Mesenteric fat pad (tissue), 1 donor: ENCODE measurements at regions not wholly inside any gene's neighbourhood (a gene's known extent, or its start where the extent isn't known, plus 50 kb on each side); places are given as distances from the start of the nearest gene placed in this dataset.
"Not testable (repeated sequence)": the region's sequence is repeated elsewhere in the genome, so short reads cannot be mapped to it uniquely, and the experiment has no call there.

Source experiments
- DNase-seq: peaks from one replicate; pipeline ENCODE4 v3.0.0-alpha.2; 2020; ENCODE audit warnings: low spot score
- donor health status: DM: yes; HTN: yes; CAD: no.

- DNase-seq = no peak
These were observed 429.0 kb downstream of the PRDM2 start for GRCh38 chr1:14129009-14129408.

- no peak for DNase-seq
These were observed 435.1 kb downstream of the PRDM2 start for GRCh38 chr1:14135070-14135469.

- no peak for DNase-seq
These were observed 436.3 kb downstream of the PRDM2 start for GRCh38 chr1:14136152-14136763.

- DNase-seq = no peak
These were observed 436.9 kb downstream of the PRDM2 start for GRCh38 chr1:14136881-14137280.

- no peak for DNase-seq
These were observed 437.6 kb downstream of the PRDM2 start for GRCh38 chr1:14137411-14138134.

GRCh38 chr1:14138135-14138506 lies 438.1 kb downstream of the PRDM2 start:
- no peak for DNase-seq

GRCh38 chr1:14138687-14139086 lies 438.7 kb downstream of the PRDM2 start:
- DNase-seq = no peak

- DNase-seq = no peak
These were observed 440.9 kb downstream of the PRDM2 start for GRCh38 chr1:14140831-14141401.

GRCh38 chr1:14141656-14142055 lies 441.7 kb downstream of the PRDM2 start:
- no peak for DNase-seq

GRCh38 chr1:14142397-14143100 lies 442.6 kb downstream of the PRDM2 start:
- DNase-seq = no peak

- DNase-seq = no peak
These were observed 443.8 kb downstream of the PRDM2 start for GRCh38 chr1:14143777-14144176.

- no peak for DNase-seq
These were observed 448.5 kb downstream of the PRDM2 start for GRCh38 chr1:14148526-14148925.

GRCh38 chr1:14149431-14149830 lies 449.1 kb upstream of the KAZN start:
- DNase-seq = no peak

- no peak for DNase-seq
These were observed 441.9 kb upstream of the KAZN start for GRCh38 chr1:14156543-14156942.

GRCh38 chr1:14160781-14161180 lies 437.7 kb upstream of the KAZN start:
- no peak for DNase-seq

GRCh38 chr1:14163246-14163645 lies 435.2 kb upstream of the KAZN start:
- no peak for DNase-seq

- no peak for DNase-seq
These were observed 433.1 kb upstream of the KAZN start for GRCh38 chr1:14165371-14165801.

GRCh38 chr1:14167884-14168283 lies 430.6 kb upstream of the KAZN start:
- no peak for DNase-seq

GRCh38 chr1:14168326-14169063 lies 430.0 kb upstream of the KAZN start:
- DNase-seq = no peak

GRCh38 chr1:14173598-14173997 lies 424.9 kb upstream of the KAZN start:
- no peak for DNase-seq

GRCh38 chr1:14177866-14178265 lies 420.6 kb upstream of the KAZN start:
- not testable (repeated sequence) for DNase-seq
